ENCODE measurements at regions not wholly inside any gene's neighbourhood (a gene's known extent, or its start where the extent isn't known, plus 50 kb on each side); places are given as distances from the start of the nearest gene placed in this dataset.

GRCh38 chr5:105931881-105932421 is 1738.8 kb downstream of the EFNA5 start:
- TF ChIP-seq PATZ1 (CRISPR knock-in tag; IDR thresholded peaks at IDR 0.05; ENCODE audit: borderline replicate concordance) = no peak
- no peak for TF ChIP-seq TOX (CRISPR knock-in tag; IDR thresholded peaks at IDR 0.05; ENCODE audit: borderline replicate concordance)
- no peak for TF ChIP-seq ZNF565 (CRISPR knock-in tag; conservative IDR thresholded peaks at IDR 0.05; ENCODE audit: low read depth)
- no peak for TF ChIP-seq RARB (CRISPR knock-in tag; IDR thresholded peaks at IDR 0.05)
- TF ChIP-seq ARNTL (CRISPR knock-in tag; IDR thresholded peaks at IDR 0.05; ENCODE audit: borderline replicate concordance, low read depth) = no peak
- TF ChIP-seq ZNF70 (CRISPR knock-in tag; IDR thresholded peaks at IDR 0.05) = no peak
- TF ChIP-seq ISL1 (CRISPR knock-in tag; IDR thresholded peaks at IDR 0.05) = no peak
- TF ChIP-seq BACH2 (CRISPR knock-in tag; IDR thresholded peaks at IDR 0.05; ENCODE audit: borderline replicate concordance) = no peak
